MM.1S (cell line): ENCODE measurements at regions not wholly inside any gene's neighbourhood (a gene's known extent, or its start where the extent isn't known, plus 50 kb on each side); places are given as distances from the start of the nearest gene placed in this dataset.

Source experiments
- DNase-seq: peaks from one replicate; pipeline ENCODE4 v3.0.0-alpha.2; 2015
- H2AFZ ChIP-seq: fragments of 300-600 bp; sonication (generic); 2 replicates; pipeline ENCODE4 v1.6.0; 2016; ENCODE audit warnings: antibody characterized with exemption, low read length
- H3F3A ChIP-seq: fragments of 300-600 bp; sonication (generic); 2 replicates; pipeline ENCODE4 v1.6.1; 2016; ENCODE audit warnings: mild to moderate bottlenecking, antibody characterized with exemption, low read length, moderate library complexity, mixed read lengths; ENCODE audit not compliant: insufficient read depth
- H3K27ac ChIP-seq: fragments of 300-600 bp; sonication (generic); 2 replicates; pipeline ENCODE4 v1.5.1; 2016; ENCODE audit warnings: mild to moderate bottlenecking, low read length
- H3K27me3 ChIP-seq: fragments of 300-600 bp; sonication (generic); replicated peaks from 2 replicates; pipeline ENCODE4 v1.6.0; 2016; ENCODE audit warnings: low read length; ENCODE audit not compliant: insufficient read depth
- H3K36me3 ChIP-seq: fragments of 300-600 bp; sonication (generic); replicated peaks from 2 replicates; pipeline ENCODE4 v1.6.1; 2016; ENCODE audit warnings: mild to moderate bottlenecking, low read length, mixed read lengths; ENCODE audit not compliant: insufficient read depth
- H3K4me1 ChIP-seq: fragments of 300-600 bp; sonication (generic); 2 replicates; pipeline ENCODE4 v1.6.1; 2016; ENCODE audit warnings: low read length, mixed read lengths
- H3K4me2 ChIP-seq: fragments of 300-600 bp; sonication (generic); 2 replicates; pipeline ENCODE4 v1.6.0; 2016; ENCODE audit warnings: low read depth, low read length
- H3K4me3 ChIP-seq: fragments of 300-600 bp; sonication (generic); 2 replicates; pipeline ENCODE4 v1.5.1; 2016; ENCODE audit warnings: low read length, mixed read lengths
- H3K79me2 ChIP-seq: fragments of 300-600 bp; sonication (generic); 2 replicates; pipeline ENCODE4 v1.6.1; 2016; ENCODE audit warnings: mixed run types, low read length, mixed read lengths
- H3K9ac ChIP-seq: fragments of 300-600 bp; sonication (generic); 2 replicates; pipeline ENCODE4 v1.6.1; 2016; ENCODE audit warnings: low read length, mixed read lengths
- H3K9me2 ChIP-seq: fragments of 300-600 bp; sonication (generic); replicated peaks from 2 replicates; pipeline ENCODE4 v1.6.1; 2016; ENCODE audit warnings: mild to moderate bottlenecking, low read length, mixed read lengths; ENCODE audit not compliant: insufficient read depth
- H3K9me3 ChIP-seq: fragments of 300-600 bp; sonication (generic); replicated peaks from 2 replicates; pipeline ENCODE4 v1.6.1; 2016; ENCODE audit warnings: mild to moderate bottlenecking, low read length, mixed read lengths; ENCODE audit not compliant: insufficient read depth
- H4K20me1 ChIP-seq: fragments of 300-600 bp; sonication (generic); 2 replicates; pipeline ENCODE4 v1.6.1; 2016; ENCODE audit warnings: mild to moderate bottlenecking, low read length, moderate library complexity, mixed read lengths; ENCODE audit not compliant: insufficient read depth
- CTCF ChIP-seq: fragments of 300-600 bp; sonication (generic); IDR thresholded peaks from 2 replicates; pipeline ENCODE4 v1.5.1; 2016; ENCODE audit warnings: antibody characterized with exemption, low read length, mixed read lengths
- EZH2 ChIP-seq: fragments of 300-600 bp; sonication (generic); optimal IDR thresholded peaks from 2 replicates; pipeline ENCODE3; 2017; ENCODE audit warnings: low read depth, mild to moderate bottlenecking, antibody characterized with exemption, low read length, mixed read lengths
- EZH2phosphoT487 ChIP-seq: fragments of 300-600 bp; sonication (generic); IDR thresholded peaks from 2 replicates; pipeline ENCODE4 v1.6.1; 2018; ENCODE audit warnings: antibody characterized with exemption, low read length

- Histone ChIP-seq H3K36me3 (no peaks in the 10 kb centered on the region), H2AFZ (no peak overlapping the region), H3K9ac (no peak overlapping the region), H4K20me1 (no peaks in the 10 kb centered on the region), H3K4me2 (no peak overlapping the region), H3K9me3 (no peaks in the 10 kb centered on the region), H3F3A (no peaks in the 10 kb centered on the region), H3K79me2 (no peaks in the 10 kb centered on the region), H3K9me2 (no peaks in the 10 kb centered on the region), H3K27me3 (no peaks in the 10 kb centered on the region), H3K4me1 (no peaks in the 10 kb centered on the region), H3K27ac (no peak overlapping the region), H3K4me3 (no peak overlapping the region)
- DNase-seq = no peak
- no peak for TF ChIP-seq CTCF
- TF ChIP-seq EZH2phosphoT487 = no peak
- no peak for TF ChIP-seq EZH2
Measured at GRCh38 chr3:46131884-46132450, 76.1 kb downstream of the CCR1 start.

- H3K4me3 ChIP-seq = no peak overlapping the region
- H3K4me1 ChIP-seq = no peaks in the 10 kb centered on the region
- H3K4me2 ChIP-seq = no peak overlapping the region
- H3K27ac ChIP-seq = no peak overlapping the region
- no peak overlapping the region for H3K9ac ChIP-seq
- no peaks in the 10 kb centered on the region for H3K9me2 ChIP-seq
- no peaks in the 10 kb centered on the region for H3F3A ChIP-seq
- no peak overlapping the region for H2AFZ ChIP-seq
- TF ChIP-seq CTCF = no peak
- TF ChIP-seq EZH2phosphoT487 = no peak
- TF ChIP-seq EZH2 = no peak
- H4K20me1 ChIP-seq = no peaks in the 10 kb centered on the region
- no peaks in the 10 kb centered on the region for H3K9me3 ChIP-seq
- H3K27me3 ChIP-seq = no peaks in the 10 kb centered on the region
- H3K79me2 ChIP-seq = no peaks in the 10 kb centered on the region
- DNase-seq = no peak
- H3K36me3 ChIP-seq = no peaks in the 10 kb centered on the region
Measured at GRCh38 chr3:46130631-46131310, 77.3 kb downstream of the CCR1 start.

GRCh38 chr3:46129588-46130272 lies 78.4 kb downstream of the CCR1 start:
- Histone ChIP-seq H3K9me3 (no peaks in the 10 kb centered on the region), H3F3A (no peaks in the 10 kb centered on the region), H3K4me2 (no peak overlapping the region), H3K9ac (no peak overlapping the region), H3K79me2 (no peaks in the 10 kb centered on the region), H4K20me1 (no peaks in the 10 kb centered on the region), H3K27ac (no peak overlapping the region), H3K4me1 (no peaks in the 10 kb centered on the region), H2AFZ (no peak overlapping the region), H3K27me3 (no peaks in the 10 kb centered on the region), H3K9me2 (no peaks in the 10 kb centered on the region), H3K4me3 (no peak overlapping the region), H3K36me3 (no peaks in the 10 kb centered on the region)
- no peak for DNase-seq
- TF ChIP-seq CTCF (no peak), EZH2 (no peak), EZH2phosphoT487 (no peak)
